ENCODE measurements at regions not wholly inside any gene's neighbourhood (a gene's known extent, or its start where the extent isn't known, plus 50 kb on each side); places are given as distances from the start of the nearest gene placed in this dataset.
"Not testable (repeated sequence)": the region's sequence is repeated elsewhere in the genome, so short reads cannot be mapped to it uniquely, and the experiment has no call there.

DNA sequence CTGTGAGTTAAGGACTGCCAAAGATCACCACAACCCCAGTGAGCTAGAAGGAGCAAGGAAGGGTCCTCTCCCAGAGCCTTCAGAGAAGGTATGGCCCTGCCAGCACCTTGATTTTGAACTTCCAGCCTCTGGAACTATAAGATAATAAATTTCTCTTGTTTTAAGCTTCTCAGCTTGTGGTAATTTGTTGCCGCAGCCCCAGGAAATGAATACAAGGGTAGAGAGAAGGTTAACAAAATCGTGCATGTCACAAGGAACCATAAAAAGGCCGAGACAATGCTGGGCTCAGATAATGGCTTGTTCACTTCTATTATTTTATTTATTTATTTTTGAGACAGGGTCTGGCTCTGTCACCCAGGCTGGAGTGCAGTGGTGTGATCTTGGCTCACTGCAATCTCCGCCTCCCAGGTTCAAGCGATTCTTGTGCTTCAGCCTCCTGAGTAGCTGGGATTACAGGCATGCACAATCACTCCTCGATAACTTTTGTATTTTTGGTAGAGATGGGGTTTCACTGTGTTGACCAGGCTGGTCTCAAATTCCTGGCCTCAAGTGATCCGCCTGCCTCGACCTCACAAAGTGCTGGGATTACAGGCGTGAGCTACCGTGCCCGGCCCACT lies 71.5 kb downstream of the WSB1 start:
- peak; percentile 78 for DNase-seq

DNA sequence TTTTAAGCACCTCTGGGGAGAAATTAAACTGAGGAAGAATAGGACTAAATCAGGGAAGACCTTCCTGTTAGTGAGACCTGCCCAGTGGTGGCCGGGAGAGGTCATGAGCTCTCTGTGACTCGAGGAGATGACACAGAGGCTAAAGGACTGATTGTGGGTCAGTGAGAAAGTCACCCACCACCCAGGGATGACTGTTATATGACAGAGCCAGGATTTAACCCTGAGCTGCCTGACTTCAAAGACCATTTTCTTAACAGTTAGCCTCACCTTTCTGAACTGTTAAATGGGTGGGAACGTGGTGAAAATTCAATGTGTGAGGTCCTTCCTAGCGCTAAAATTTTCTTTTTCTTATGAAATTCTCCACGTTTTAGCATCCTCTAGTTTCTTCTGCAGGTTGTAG lies 72.5 kb downstream of the WSB1 start:
- DNase-seq = no peak

DNA sequence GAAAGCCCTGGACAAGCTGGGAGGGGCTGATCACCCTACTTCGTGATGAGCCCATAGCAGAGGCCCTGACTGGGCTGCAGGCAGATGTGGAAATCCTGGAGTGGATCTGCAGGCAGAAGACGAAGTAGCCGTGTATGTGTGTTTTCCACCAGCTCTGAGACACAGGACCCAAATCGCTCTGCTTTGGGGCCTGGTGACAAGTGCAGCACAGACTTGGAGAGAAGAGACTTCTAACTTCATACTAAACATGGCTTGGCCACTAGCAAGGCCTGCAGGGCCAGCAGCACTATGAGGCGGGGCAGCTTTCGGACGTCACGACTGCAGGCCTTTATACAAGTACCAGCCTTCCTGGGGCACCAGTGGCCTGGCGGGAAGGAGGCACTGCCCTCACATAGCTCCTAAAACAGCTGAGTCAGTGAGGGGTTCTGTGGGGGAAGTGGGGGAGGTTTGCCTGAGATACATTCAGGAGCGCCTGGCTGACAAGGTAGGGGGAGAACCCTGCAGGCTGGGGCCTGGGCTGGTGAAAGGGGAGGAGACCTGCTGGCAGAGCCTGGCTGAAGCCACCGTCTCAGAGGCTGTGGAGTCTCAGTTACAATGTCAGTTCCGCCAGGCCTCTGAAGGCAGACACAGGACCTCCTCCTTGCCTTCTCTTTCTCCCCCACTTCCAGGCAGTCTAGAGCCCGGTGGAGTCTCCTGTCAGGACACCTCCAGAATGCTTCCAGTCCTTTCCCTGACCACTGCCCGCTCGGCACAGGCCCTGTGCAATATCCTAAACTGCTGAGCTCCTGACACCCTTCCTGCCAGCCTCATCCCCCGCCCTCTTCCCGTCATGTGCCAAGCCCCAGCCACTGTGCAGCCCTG lies 73.4 kb downstream of the WSB1 start:
- DNase-seq = peak; percentile 82

GRCh38 chr17:27368151-27368795 lies 74.4 kb downstream of the WSB1 start:
- DNase-seq = peak; percentile 49

DNA sequence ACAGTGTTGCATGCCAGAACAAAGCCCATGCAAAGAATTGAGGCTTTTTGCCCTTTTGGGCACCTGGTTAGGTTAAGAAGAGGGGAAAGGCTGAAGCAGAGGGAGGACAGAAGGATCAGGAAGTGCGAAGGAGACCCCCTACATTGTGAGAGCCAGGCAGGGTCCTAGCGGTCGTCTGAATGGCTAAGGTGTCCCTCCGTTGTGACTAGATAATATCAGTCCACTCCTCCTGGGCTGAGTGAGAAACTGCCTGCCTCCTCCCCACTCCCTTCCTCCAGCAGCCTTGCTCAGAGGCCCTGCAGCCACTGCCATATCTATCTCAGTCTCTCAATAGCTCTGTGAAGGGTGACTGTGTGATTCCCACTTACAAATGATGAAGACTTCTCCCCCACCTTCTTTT lies 75.1 kb downstream of the WSB1 start:
- DNase-seq = no peak

DNA sequence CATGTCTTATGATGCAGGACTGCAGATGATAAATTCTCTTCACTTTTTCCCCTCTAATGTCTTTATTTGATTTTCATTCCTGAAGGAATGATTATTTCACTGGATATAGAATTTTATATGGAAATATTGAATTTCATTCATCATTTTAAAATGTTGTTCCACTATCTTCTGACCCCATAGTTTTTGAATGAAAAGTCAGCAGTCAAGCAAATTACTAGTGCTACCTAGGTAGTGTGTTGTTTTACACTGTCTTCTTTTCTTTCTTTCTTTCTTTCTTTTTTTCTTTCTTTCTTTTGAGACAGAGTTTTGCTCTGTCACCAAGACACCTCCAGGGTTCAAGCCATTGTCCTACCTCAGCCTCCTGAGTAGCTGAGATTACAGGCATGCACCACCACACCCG lies 76.9 kb downstream of the WSB1 start:
- peak; percentile 47 for DNase-seq

DNA sequence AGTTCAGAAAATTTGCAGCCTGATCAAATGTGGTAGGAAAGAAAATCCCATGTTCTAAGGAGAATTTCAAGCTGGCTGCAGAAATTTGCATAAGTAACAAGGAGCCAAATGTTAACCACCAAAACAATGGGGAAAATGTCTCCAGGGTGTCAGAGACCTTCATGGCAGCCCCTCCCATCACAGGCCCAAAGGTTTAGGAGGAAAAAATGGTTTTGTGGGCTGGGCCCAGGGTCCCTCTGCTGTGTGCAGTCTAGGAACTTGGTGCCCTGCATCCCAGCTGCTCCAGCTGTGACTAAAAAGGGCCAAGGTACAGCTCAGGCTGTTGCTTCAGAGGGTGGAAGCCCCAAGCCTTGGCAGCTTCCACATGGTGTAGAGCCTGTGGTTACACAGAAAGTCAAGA lies 79.8 kb downstream of the WSB1 start:
- not testable (repeated sequence) for DNase-seq

DNA sequence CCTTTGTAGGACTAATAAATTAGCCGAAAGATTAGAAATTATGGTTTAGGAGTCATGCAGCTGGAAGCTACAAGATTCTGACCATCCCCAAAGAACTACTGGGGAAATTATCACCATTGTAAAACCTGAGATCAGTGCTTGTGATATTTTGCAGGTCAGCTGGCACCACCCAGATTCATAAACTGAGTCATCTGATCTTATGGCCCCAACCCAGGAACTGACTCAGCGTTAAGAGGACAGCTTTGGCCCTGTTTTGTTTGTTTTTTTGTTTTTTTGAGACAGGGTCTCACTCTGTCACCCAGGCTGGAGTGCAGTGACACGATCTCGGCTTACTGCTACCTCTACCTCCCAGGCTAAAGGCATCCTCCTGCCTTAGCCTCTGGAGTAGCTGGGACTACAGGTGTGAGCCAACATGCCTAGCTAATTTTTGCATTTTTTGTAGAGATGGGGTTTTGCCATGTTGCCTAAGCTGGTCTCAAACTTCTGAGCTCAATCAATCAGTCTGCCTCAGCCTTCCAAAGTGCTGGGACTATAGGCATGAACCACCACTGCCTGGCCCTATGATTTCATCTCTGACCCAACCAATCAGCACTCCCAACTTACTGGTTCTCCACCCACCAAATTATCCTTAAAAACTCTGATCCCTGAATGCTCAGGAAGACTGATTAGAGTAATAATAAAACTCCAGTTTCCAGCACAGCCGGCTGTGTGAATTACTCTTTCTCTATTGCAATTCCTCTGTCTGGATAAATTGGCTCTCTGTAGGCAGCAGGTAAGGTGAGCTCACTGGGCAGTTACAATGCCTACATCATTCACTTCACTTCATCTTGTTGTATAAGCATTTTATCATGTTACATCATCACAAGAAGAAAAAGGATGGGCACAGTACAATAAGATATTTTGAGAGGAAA lies 79.4 kb upstream of the KSR1 start:
- no peak for DNase-seq

DNA sequence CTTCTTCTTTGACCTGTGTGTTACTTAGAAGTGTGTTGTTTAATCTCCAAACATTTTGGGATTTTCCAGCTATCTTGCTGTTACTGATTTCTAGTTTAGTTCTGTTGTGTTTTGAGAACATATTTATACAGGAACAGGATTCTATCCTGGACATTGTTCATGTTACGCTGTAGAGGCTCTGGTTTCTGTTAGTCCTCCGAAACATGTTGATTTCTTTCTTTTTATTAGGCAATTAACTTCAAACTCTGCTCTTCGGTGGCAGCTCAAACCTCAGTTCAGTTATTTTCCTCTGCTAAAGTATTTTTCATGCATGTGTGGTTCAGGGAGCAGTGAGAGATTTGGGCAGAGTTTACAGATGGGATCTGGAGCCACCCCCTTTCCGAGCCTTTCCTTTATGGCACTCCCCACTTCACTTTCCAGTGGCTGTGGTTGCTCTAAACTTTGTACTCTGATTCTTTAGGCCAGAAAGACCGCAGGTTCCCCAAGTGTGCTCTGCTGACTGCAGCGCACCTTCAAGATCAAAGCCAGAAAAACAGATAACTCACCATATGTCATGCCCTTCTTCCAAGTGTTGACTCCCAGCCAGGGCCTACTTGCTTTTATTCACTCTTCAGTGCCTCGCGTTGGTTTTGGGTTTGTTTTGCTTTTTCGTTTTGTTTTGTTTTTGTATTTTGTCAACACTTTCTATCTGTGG lies 77.6 kb upstream of the KSR1 start:
- DNase-seq = no peak

GRCh38 chr17:27379888-27380533 lies 76.2 kb upstream of the KSR1 start:
- DNase-seq = no peak

DNA sequence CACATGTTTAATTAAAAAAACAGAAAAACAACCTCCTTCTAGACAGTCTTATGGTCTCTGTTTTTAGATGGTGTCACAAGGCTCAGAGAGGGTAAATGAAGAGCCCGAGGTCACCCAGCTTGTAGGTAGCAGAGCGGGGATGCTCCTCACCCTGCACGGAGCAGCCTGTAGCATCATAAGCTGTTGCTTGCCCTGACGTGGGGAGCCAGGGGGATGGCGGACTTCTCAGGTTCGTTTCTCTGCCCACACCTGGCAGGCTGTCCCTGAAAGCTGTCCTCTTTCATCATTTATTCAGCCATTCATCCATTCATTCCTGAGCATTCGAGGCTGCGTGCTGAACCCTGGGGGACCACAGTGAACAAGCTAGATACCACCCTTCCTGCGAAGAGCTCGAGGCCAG lies 75.7 kb upstream of the KSR1 start:
- no peak for DNase-seq

DNA sequence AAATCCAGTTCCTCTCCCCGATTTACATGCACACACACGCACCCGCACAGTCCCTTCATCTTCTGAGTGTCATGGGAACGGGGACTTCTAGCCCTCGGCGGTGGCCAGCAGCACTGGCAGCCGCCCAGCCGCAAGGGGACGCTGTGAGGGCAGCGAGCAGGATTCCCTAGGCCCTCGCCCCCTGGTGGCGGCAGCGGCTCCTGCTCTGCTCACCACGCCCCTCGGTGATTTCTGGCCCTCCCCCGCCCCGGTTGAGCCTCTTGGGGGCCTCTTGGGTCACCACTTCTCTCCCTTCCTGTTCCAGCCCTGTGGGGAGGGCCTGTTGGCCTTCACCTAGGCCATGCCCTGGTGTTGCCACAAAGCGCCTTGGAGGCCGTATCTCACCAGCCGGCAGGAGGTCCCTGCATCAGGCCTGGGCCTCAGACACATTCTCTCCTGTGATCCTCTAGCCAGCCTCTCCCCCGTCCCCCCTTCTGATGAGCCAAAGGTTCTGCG lies 75.2 kb upstream of the KSR1 start:
- peak; percentile 94 for DNase-seq

- DNase-seq = no peak
Observed at GRCh38 chr17:27382025-27382424, 74.2 kb upstream of the KSR1 start.

- DNase-seq = no peak
Observed at GRCh38 chr17:27384261-27384701, 72.0 kb upstream of the KSR1 start.

DNA sequence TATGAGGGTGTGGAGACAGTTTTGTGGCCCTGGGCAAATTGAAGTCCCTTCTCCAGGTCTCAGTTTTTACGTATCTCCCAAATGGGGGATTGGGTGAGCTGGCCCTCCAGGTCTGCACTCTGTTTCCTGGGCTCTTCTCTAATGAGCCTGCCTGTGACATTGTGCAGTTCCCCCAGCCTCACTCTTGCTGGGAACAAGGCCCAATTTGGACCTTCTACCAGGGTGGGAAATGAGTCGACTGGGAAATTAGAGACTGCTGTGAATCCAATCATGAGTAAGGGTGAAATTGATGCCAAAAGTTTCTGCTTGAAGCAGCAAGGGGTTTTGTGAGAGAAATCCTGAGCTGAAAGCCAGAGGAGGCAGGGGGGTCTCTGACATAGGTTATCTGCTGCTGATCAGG lies 71.5 kb upstream of the KSR1 start:
- no peak for DNase-seq

DNA sequence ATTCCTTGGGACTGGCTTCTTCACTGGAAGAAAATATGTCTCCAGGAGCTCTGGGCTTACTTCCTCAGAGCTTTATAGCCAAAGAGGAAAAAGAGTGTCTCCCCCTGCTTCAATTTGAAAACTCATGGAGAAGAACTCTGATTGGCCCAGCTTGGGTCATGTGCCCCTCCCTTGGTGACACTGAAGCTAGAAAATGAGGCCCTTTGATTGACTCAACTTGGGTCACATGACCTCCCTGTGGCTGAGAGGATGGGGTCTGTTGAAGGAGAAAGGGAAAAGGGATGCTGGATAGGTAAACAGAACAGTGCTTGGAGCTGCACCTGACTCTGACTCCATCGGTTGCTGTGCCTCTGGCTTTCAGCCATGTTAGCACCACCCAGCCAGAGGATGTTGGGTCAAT lies 70.6 kb upstream of the KSR1 start:
- DNase-seq = no peak

- no peak for DNase-seq
Observed at GRCh38 chr17:27386206-27387075, 69.8 kb upstream of the KSR1 start.

DNA sequence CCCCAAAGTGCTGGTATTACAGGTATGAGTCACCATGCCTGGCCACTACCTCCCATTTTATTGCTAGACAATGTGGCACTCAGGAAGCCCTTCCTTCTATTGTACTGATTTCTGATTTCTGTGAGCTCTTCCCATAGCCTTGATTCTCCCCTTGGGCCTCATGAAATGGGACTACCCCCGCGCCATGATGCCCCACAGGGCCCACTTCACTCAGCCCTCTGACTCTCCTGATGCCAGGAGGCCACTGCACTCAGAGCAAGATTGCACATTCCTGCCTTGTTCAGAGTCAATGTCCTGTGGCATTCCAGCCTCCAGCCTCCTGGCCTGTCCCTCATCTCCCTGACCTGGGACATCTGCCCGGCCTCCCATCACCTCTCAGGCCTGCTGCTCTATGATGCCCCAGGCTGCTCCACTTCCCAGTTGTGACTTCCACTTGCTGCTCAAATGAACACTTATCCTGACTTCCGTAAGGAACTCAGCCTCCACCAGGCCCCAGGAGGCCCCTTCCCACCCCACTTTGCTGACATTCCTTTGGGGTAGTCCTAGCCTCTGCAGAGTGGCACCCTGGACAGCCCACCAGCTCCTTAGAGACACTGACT lies 66.6 kb upstream of the KSR1 start:
- no peak for DNase-seq

DNA sequence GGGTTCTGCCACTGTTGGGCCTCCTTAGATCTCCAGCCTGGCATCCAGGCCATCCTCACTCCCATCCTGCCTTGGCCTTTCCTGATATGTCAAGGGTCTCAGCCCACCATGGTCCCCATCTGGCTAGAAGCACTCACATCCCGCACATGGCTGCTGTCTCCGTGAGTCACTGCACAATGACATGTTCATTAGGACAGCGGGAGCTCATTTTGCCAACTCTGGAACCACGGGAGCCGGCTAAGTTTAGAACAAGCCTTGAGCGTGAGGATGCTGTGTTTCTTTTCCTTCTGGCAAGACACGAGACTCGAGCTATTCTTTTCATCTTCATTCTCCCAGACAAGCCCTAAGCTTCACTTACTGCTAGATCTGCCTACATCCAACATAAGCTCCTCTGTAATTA lies 65.7 kb upstream of the KSR1 start:
- DNase-seq = no peak

DNA sequence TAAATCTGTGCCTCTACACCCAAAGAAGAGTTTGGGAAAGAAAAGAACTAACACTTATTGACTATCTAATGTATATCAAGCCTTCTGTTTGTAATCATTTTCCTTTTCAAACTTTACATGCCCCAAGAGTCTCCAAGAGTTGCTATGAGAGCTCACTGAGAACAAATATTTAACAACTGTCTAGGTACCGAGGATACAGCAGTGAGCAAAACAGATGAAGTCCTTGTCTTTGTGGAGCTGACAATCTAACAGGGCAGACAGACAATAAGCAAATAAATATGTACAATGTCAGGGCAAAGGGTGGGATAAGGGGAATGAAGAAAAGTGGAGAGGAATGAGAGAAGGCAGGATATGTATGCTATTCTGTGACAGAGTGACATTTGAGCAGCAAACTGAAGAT lies 64.8 kb upstream of the KSR1 start:
- no peak for DNase-seq
